Gastroesophageal sphincter (tissue), 4 donors: ENCODE measurements at regions not wholly inside any gene's neighbourhood (a gene's known extent, or its start where the extent isn't known, plus 50 kb on each side); places are given as distances from the start of the nearest gene placed in this dataset.

Experiments used
- ATAC-seq: fragments of 150-250 bp; one replicate; pipeline ENCODE4 v1.9.1; 2016; ENCODE audit warnings: mild to moderate bottlenecking, moderate library complexity
- H3K27ac ChIP-seq, 4 donors: fragments of 200-600 bp; sonication (generic) in 3 of 4; 1 replicate in 3 of 4; 2 replicates in 1 of 4; pipeline ENCODE4 v1.5.1; 2016 to 2019
- H3K27me3 ChIP-seq: fragments of 200-600 bp; sonication (generic); one replicate; pipeline ENCODE4 v1.5.1; 2019
- H3K36me3 ChIP-seq, 2 donors: fragments of 200-600 bp; sonication (generic); one replicate each; pipeline ENCODE4 v1.5.1; 2019; ENCODE audit warnings: control low read depth in 1 of 2
- H3K4me1 ChIP-seq, 3 donors: fragments of 200-600 bp; sonication (generic); 1 replicate in 2 of 3; 2 replicates in 1 of 3; pipeline ENCODE4 v1.5.1; 2016 to 2019; ENCODE audit warnings: control low read depth in 2 of 3
- H3K4me3 ChIP-seq, 2 donors: fragments of 200-600 bp; sonication (generic); one replicate each; pipeline ENCODE4 v1.5.1; 2019; ENCODE audit warnings: mild to moderate bottlenecking in 1 of 2, moderate library complexity in 1 of 2
- H3K9me3 ChIP-seq, 3 donors: fragments of 200-600 bp; sonication (generic); one replicate each; pipeline ENCODE4 v1.5.1; 2017 to 2019; ENCODE audit warnings: control low read depth in 2 of 3
- EP300 ChIP-seq: sonication (generic); formaldehyde crosslinking; IDR thresholded peaks from one replicate; pipeline ENCODE4 v1.6.1; 2017; ENCODE audit warnings: antibody characterized with exemption, mild to moderate bottlenecking
- POLR2A ChIP-seq, 2 donors: fragments of 450-650 bp; IDR thresholded peaks; one replicate each; pipeline ENCODE4 v1.6.1; 2017; ENCODE audit warnings: antibody characterized with exemption in 2 of 2, mild to moderate bottlenecking in 2 of 2, moderate library complexity in 1 of 2
- POLR2AphosphoS5 ChIP-seq: sonication (generic); formaldehyde crosslinking; IDR thresholded peaks from one replicate; pipeline ENCODE4 v1.6.1; 2017; ENCODE audit warnings: antibody characterized with exemption
- WGBS, 2 donors: methylation state at CpG; one replicate each; pipeline ENCODE4 v1.1.5; 2018; ENCODE audit warnings: low coverage in 1 of 2; 5-methylcytosine and 5-hydroxymethylcytosine counted together
- TF ChIP-seq, protein P1 (sequence below), 4 experiments: fragments of 200-600 bp in 2 of 4; fragments of 450-650 bp in 2 of 4; sonication (generic) in 1 of 4; IDR thresholded peaks; one replicate each; pipeline ENCODE4 v1.5.1; 2017 to 2019; ENCODE audit warnings: antibody characterized with exemption in 4 of 4, mild to moderate bottlenecking in 2 of 4, moderate library complexity in 2 of 4

DNA sequence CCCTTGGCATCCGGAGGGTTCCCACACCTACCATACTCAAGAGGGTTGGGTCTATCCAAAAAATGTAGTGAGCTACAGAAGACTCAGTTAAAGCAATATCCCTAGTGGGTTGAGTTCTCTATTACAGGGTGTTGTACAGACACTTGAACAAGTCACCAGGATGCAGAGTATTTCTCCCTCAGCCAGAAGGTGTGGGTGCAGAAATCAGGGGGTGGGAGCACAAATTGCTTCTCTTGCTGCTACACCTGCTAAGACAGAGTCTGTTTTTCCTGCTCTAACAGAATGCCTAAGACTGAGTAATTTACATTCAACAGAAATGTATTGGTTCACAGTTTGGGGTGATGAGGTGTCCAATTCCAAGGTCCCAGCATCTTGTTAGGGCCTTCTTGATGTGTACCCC is 433.4 kb downstream of the TCERG1L start:
- H3K27ac ChIP-seq: no peak overlapping the region
- H3K4me3 ChIP-seq: no peak overlapping the region
- no CpG with 5 or more reads among the region's 1 CpG for WGBS, 2 donors
- H3K9me3 ChIP-seq: no peaks in the 10 kb centered on the region
- H3K4me1 ChIP-seq: no peaks in the 10 kb centered on the region
- no peak for ATAC-seq
- H3K27me3 ChIP-seq: peaks cover 4% of the 10 kb centered on the region
- no peaks in the 10 kb centered on the region for H3K36me3 ChIP-seq
- TF ChIP-seq, protein P1, sequence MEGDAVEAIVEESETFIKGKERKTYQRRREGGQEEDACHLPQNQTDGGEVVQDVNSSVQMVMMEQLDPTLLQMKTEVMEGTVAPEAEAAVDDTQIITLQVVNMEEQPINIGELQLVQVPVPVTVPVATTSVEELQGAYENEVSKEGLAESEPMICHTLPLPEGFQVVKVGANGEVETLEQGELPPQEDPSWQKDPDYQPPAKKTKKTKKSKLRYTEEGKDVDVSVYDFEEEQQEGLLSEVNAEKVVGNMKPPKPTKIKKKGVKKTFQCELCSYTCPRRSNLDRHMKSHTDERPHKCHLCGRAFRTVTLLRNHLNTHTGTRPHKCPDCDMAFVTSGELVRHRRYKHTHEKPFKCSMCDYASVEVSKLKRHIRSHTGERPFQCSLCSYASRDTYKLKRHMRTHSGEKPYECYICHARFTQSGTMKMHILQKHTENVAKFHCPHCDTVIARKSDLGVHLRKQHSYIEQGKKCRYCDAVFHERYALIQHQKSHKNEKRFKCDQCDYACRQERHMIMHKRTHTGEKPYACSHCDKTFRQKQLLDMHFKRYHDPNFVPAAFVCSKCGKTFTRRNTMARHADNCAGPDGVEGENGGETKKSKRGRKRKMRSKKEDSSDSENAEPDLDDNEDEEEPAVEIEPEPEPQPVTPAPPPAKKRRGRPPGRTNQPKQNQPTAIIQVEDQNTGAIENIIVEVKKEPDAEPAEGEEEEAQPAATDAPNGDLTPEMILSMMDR (IDR thresholded peaks at IDR 0.05): no peak
- TF ChIP-seq POLR2A (IDR thresholded peaks at IDR 0.05) (no peak), POLR2AphosphoS5 (no peak), EP300 (no peak)

DNA sequence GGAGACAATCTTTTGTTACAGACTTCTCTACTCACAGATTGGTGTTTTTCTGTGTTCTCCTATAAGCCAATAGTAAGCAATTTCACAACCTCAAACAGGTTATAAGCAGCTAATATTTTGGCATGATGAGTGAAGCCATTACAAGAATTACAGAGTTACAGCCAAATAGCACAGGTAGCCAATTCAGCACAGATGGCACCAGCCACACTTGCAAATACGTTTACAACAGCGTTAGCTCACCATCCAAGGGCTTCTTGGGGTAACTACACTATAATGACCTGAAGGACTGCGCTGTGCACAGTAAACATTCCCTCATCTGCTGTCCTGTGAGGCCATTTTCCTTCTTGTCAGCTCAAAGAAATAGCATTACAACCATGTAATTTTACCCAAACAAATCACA is 428.6 kb downstream of the TCERG1L start:
- no peak overlapping the region for H3K27ac ChIP-seq
- H3K4me1 ChIP-seq: no peaks in the 10 kb centered on the region
- no peaks in the 10 kb centered on the region for H3K9me3 ChIP-seq
- peaks cover 32% of the 10 kb centered on the region for H3K27me3 ChIP-seq
- H3K36me3 ChIP-seq: no peaks in the 10 kb centered on the region
- no peak for ATAC-seq
- H3K4me3 ChIP-seq: no peak overlapping the region
- WGBS, 2 donors: 69 to 83% methylated on average over 2 to 3 of the region's 3 CpGs
- TF ChIP-seq EP300: no peak
- TF ChIP-seq POLR2AphosphoS5: no peak
- TF ChIP-seq, protein P1 (IDR thresholded peaks at IDR 0.05): no peak
- no peak for TF ChIP-seq POLR2A (IDR thresholded peaks at IDR 0.05)

DNA sequence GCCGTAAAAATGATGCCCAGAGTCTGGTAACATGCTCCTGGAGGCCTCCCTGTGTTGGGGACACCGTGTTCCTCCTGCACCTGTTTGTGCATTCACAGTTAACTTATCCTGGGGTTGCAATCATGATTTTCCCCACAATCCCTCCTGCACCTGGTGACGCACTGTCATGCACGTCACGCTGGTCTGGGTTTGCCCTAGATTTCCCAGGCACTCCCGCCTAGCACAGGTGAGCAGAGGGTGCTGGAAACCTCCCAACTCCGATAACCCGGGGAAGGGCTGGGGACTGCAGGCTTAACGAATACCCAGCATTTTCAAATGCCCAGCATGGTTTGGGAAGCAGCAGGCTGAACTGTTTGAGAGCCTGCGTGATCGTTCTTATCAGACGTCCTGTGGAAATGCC is 427.1 kb downstream of the TCERG1L start:
- Histone ChIP-seq H3K4me1 (no peaks in the 10 kb centered on the region), H3K27ac (no peak overlapping the region), H3K4me3 (no peak overlapping the region), H3K9me3 (no peaks in the 10 kb centered on the region), H3K36me3 (no peaks in the 10 kb centered on the region), H3K27me3 (peaks cover 32% of the 10 kb centered on the region)
- WGBS, 2 donors: 57 to 62% methylated on average over 4 to 5 of the region's 12 CpGs
- TF ChIP-seq EP300 (no peak), POLR2A (IDR thresholded peaks at IDR 0.05) (no peak), POLR2AphosphoS5 (no peak)
- TF ChIP-seq, protein P1 (IDR thresholded peaks at IDR 0.05): no peak
- ATAC-seq: no peak

DNA sequence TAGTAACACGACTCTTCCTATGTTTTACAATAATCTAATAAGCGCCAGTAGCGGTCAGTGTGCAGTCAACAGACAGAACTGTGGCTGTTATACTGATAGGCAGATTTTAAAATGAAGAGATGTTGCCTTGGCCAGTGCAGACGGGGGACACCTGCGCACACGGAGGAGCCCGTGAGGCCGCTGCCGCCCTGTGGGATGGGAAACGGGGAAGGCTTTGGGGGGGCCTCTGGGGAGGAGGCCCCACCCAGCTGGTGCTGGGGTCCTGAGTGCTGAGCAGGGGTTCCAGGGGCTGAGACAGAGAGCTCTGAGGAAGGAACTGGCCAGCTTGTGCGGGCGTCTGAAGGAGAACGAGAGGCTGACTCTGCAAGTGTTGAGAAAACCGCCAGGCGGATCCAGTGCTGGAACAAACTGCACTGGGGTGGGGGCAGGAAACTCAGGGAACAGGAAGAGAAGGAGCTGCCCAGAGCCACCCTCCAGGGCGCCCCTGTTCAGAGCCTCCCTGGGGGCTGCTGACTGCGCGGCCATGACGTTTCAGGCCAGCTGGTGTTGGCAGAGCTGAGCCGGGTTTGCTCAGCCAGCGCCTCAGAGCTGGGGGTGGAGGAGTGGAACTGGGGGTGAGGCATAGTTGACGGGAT is 426.4 kb downstream of the TCERG1L start:
- 20 to 45% methylated on average over 1 to 16 of the region's 22 CpGs for WGBS, 2 donors
- TF ChIP-seq EP300 (no peak), POLR2AphosphoS5 (no peak), POLR2A (IDR thresholded peaks at IDR 0.05) (no peak)
- TF ChIP-seq, protein P1 (IDR thresholded peaks at IDR 0.05): no peak

DNA sequence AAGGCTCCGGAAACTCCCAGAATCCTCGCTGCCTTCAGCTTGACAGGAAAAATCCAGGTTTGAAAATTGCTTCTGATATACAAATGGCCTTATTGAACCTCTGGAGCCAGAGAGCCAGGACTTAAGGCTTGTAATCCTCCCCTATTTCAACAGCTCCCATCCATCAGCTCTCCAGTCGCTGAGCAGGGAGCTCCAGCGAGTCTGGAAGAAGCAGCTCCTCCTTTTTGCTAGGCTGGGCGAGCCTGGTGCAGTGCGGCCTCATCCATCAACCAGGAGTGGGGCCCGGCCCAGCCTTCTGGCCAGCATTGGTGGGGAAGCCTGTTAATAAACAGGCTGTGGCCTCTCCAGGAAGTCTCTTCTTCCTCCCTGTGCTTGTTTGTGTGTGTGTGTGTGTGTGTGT is 424.4 kb downstream of the TCERG1L start:
- Histone ChIP-seq H3K27me3 (peaks cover 28% of the 10 kb centered on the region), H3K36me3 (no peaks in the 10 kb centered on the region), H3K9me3 (no peaks in the 10 kb centered on the region), H3K27ac (no peak overlapping the region), H3K4me3 (no peak overlapping the region), H3K4me1 (no peaks in the 10 kb centered on the region)
- TF ChIP-seq POLR2A (IDR thresholded peaks at IDR 0.05): no peak
- TF ChIP-seq POLR2AphosphoS5: no peak
- TF ChIP-seq, protein P1 (IDR thresholded peaks at IDR 0.05): no peak
- TF ChIP-seq EP300: no peak
- 27% methylated on average over 3 of the region's 7 CpGs; no CpG with 5 or more reads in 1 of the 2 donors for WGBS, 2 donors
- ATAC-seq: no peak

More for the DNA sequence above, 426.4 kb downstream of the TCERG1L start:
- H3K4me3 ChIP-seq: no peak overlapping the region
- H3K36me3 ChIP-seq: no peaks in the 10 kb centered on the region
- no peak for ATAC-seq
- no peaks in the 10 kb centered on the region for H3K4me1 ChIP-seq
- no peaks in the 10 kb centered on the region for H3K9me3 ChIP-seq
- H3K27ac ChIP-seq: no peak overlapping the region
- peaks cover 28% of the 10 kb centered on the region for H3K27me3 ChIP-seq
